K562 (cell line): ENCODE measurements at regions not wholly inside any gene's neighbourhood (a gene's known extent, or its start where the extent isn't known, plus 50 kb on each side); places are given as distances from the start of the nearest gene placed in this dataset.

Experiments used
- ATAC-seq: fragments of 200-7000 bp; cut with Tn5 transposase; 3 replicates; pipeline ENCODE4 v1.9.1; 2020; ENCODE audit warnings: moderate library complexity
- BruUV-seq: library from RNA; stranded (reverse); fragments of 400-500 nt; replicated peaks from 2 replicates; lab custom pipeline; 2021; lab: Mats Ljungman, UMichigan
- CTCF ChIA-PET: fragments of 300-600 bp; formaldehyde crosslinking; extraction: SDS; loops from one replicate; lab custom pipeline; 2021; ENCODE audit warnings: low intra/inter-chr PET ratio; lab: Yijun Ruan, JAX
- POLR2A ChIA-PET: fragments of 300-600, 350-650 bp; sonication (Branson Sonifier 250); formaldehyde crosslinking; extraction: SDS; loops from one replicate; lab custom pipeline; 2021; ENCODE audit warnings: antibody characterized with exemption, inconsistent platforms; lab: Yijun Ruan, JAX
- DNase-seq, 4 experiments: peaks; one replicate each; pipeline versions ENCODE4 v3.0.0 to v3.0.0-alpha.2; 2011 to 2018; ENCODE audit warnings: low spot score in 3 of 4, mixed read lengths in 3 of 4; ENCODE audit errors: extremely low read depth in 1 of 4
- FAIRE-seq: peaks from 2 replicates; lab custom pipeline; 2011; peaks lifted over from hg19 to GRCh38; lab: Jason Lieb, UNC
- H2AFZ ChIP-seq: 2 replicates; pipeline ENCODE4 v1.6.0; 2011; ENCODE audit warnings: low read depth, low read length, control low read depth, inconsistent platforms
- H3K27ac ChIP-seq: fragments of 200-600 bp; 3 replicates; pipeline ENCODE4 v1.8.0; 2011; ENCODE audit warnings: low read depth, mild to moderate bottlenecking, control low read depth, inconsistent platforms, low read length, moderate library complexity, mixed read lengths; ENCODE audit errors: extremely low read depth
- H3K27me3 ChIP-seq, 2 experiments: fragments of 300-600 bp in 1 of 2; 2 replicates in 1 of 2; 3 replicates in 1 of 2; pipeline versions ENCODE4 v1.6.0 to v1.8.0; 2011; ENCODE audit warnings: inconsistent platforms in 2 of 2, low read length in 2 of 2, mild to moderate bottlenecking in 1 of 2, mixed read lengths in 1 of 2, moderate library complexity in 1 of 2; ENCODE audit not compliant: control insufficient read depth in 2 of 2, insufficient read depth in 2 of 2
- H3K36me3 ChIP-seq: fragments of 300-600 bp; 3 replicates; pipeline ENCODE4 v1.8.0; 2011; ENCODE audit warnings: mild to moderate bottlenecking, low read length, inconsistent platforms; ENCODE audit not compliant: control insufficient read depth, insufficient read depth
- H3K4me1 ChIP-seq, 2 experiments: fragments of 200-600 bp in 1 of 2; replicated peaks in 1 of 2; 2 replicates in 1 of 2; 3 replicates in 1 of 2; pipeline versions ENCODE4 v1.5.1 to v1.8.0; 2011; ENCODE audit warnings: inconsistent platforms in 2 of 2, low read length in 2 of 2, mild to moderate bottlenecking in 1 of 2, mixed read lengths in 1 of 2, moderate library complexity in 1 of 2; ENCODE audit not compliant: control insufficient read depth in 2 of 2, insufficient read depth in 2 of 2
- H3K4me2 ChIP-seq: 2 replicates; pipeline ENCODE4 v1.6.1; 2011; ENCODE audit warnings: low read length, control low read depth, inconsistent platforms, mixed read lengths; ENCODE audit not compliant: insufficient read depth
- H3K4me3 ChIP-seq: fragments of 200-600 bp; sonication (generic), shearing (Covaris generic); 2 replicates; pipeline ENCODE4 v1.5.1; 2016; ENCODE audit warnings: control low read depth, inconsistent platforms
- H3K79me2 ChIP-seq: fragments of 200-600 bp; 3 replicates; pipeline ENCODE4 v1.8.0; 2011; ENCODE audit warnings: low read length, inconsistent platforms; ENCODE audit not compliant: control insufficient read depth, insufficient read depth
- H3K9ac ChIP-seq, 2 experiments: 2 replicates each; pipeline versions ENCODE4 v1.6.0 to v1.6.1; 2011; ENCODE audit warnings: low read depth in 2 of 2, low read length in 2 of 2, control low read depth in 1 of 2, inconsistent platforms in 1 of 2, mild to moderate bottlenecking in 1 of 2, mixed read lengths in 1 of 2; ENCODE audit not compliant: insufficient read depth in 1 of 2
- H3K9me1 ChIP-seq: one replicate; pipeline ENCODE4 v1.6.0; 2011; ENCODE audit warnings: inconsistent platforms, mild to moderate bottlenecking, low read length, moderate library complexity; ENCODE audit not compliant: control insufficient read depth, insufficient read depth
- H3K9me3 ChIP-seq: replicated peaks from 2 replicates; pipeline ENCODE4 v1.5.1; 2011; ENCODE audit warnings: low read depth, low read length, inconsistent platforms; ENCODE audit not compliant: control insufficient read depth, insufficient read depth
- H4K20me1 ChIP-seq: replicated peaks from 2 replicates; pipeline ENCODE4 v1.6.1; 2011; ENCODE audit warnings: low read length, inconsistent platforms, mixed read lengths; ENCODE audit not compliant: control insufficient read depth, insufficient read depth
- ATF7 ChIP-seq: fragments of 450-650 bp; IDR thresholded peaks from 2 replicates; pipeline ENCODE4 v1.7.1; 2014; ENCODE audit warnings: mild to moderate bottlenecking, moderate library complexity
- C11orf30 ChIP-seq: fragments of 450-650 bp; IDR thresholded peaks from 2 replicates; pipeline ENCODE4 v1.6.1; 2016; ENCODE audit warnings: low read depth, mild to moderate bottlenecking
- CC2D1A ChIP-seq: fragments of 450-650 bp; IDR thresholded peaks from 2 replicates; pipeline ENCODE4 v1.6.1; 2017; ENCODE audit warnings: mild to moderate bottlenecking
- CHD2 ChIP-seq: IDR thresholded peaks from 2 replicates; pipeline ENCODE4 v1.6.1; 2011; ENCODE audit warnings: low read depth, low read length
- HEY1 ChIP-seq: fragments of 250-450 bp; sonication (Bioruptor Pico); IDR thresholded peaks from 2 replicates; pipeline ENCODE4 v1.5.0; 2020; ENCODE audit warnings: mild to moderate bottlenecking, moderate library complexity, borderline replicate concordance
- HINFP ChIP-seq: fragments of 450-650 bp; conservative IDR thresholded peaks from 2 replicates; pipeline ENCODE4 v1.6.1; 2016; ENCODE audit warnings: missing genetic modification characterization, low read depth, mild to moderate bottlenecking, control low read depth, missing compliant biosample characterization
- ID3 ChIP-seq, 2 experiments: fragments of 250-450 bp in 1 of 2; fragments of 450-650 bp in 1 of 2; sonication (Bioruptor Pico) in 1 of 2; IDR thresholded peaks; 2 replicates each; pipeline versions ENCODE4 v1.6.1 to v1.8.0; 2016 to 2021; ENCODE audit warnings: mild to moderate bottlenecking in 2 of 2, moderate library complexity in 2 of 2, missing compliant biosample characterization in 1 of 2, missing genetic modification characterization in 1 of 2
- MXI1 ChIP-seq: IDR thresholded peaks from 2 replicates; pipeline ENCODE4 v1.6.1; 2011; ENCODE audit warnings: low read depth, mild to moderate bottlenecking, improper control_type of control experiment, low read length
- NR2F6 ChIP-seq: fragments of 450-650 bp; formaldehyde crosslinking; IDR thresholded peaks from 2 replicates; pipeline ENCODE4 v1.4.0; 2020; ENCODE audit warnings: mild to moderate bottlenecking
- POLR2AphosphoS2 ChIP-seq: IDR thresholded peaks from 2 replicates; pipeline ENCODE4 v1.6.1; 2012; ENCODE audit warnings: low read length, improper control_type of control experiment
- PTTG1 ChIP-seq: fragments of 450-650 bp; IDR thresholded peaks from 2 replicates; pipeline ENCODE4 v1.6.1; 2016; ENCODE audit warnings: low read depth, mild to moderate bottlenecking, missing genetic modification characterization, missing compliant biosample characterization
- RAD51 ChIP-seq: fragments of 450-650 bp; IDR thresholded peaks from 2 replicates; pipeline ENCODE4 v1.7.1; 2016; ENCODE audit warnings: low read depth, mild to moderate bottlenecking, borderline replicate concordance
- SMARCC2 ChIP-seq: fragments of 450-650 bp; IDR thresholded peaks from 2 replicates; pipeline ENCODE4 v1.6.1; 2017; ENCODE audit warnings: antibody characterized with exemption, moderate library complexity, mild to moderate bottlenecking, low read depth
- TBP ChIP-seq: optimal IDR thresholded peaks from 2 replicates; pipeline ENCODE3; 2011; ENCODE audit warnings: low read depth, low read length, improper control_type of control experiment
- TRIM24 ChIP-seq, 2 experiments: fragments of 450-650 bp; IDR thresholded peaks; 2 replicates each; pipeline ENCODE4 v1.6.1; 2016
- TRIM25 ChIP-seq: fragments of 450-650 bp; IDR thresholded peaks from 2 replicates; pipeline ENCODE4 v1.7.0; 2016; ENCODE audit warnings: borderline replicate concordance
- ZBTB5 ChIP-seq: fragments of 450-650 bp; IDR thresholded peaks from 2 replicates; pipeline ENCODE4 v1.6.1; 2017; ENCODE audit warnings: antibody characterized with exemption
- ZNF146 ChIP-seq: IDR thresholded peaks from one replicate; pipeline ENCODE4 v1.6.1; 2018; ENCODE audit warnings: missing compliant biosample characterization; ENCODE audit not compliant: unreplicated experiment
- WGBS: fragments of 100-300 bp; shearing (Covaris generic); methylation state at CpG from one replicate; pipeline ENCODE4 v1.1.6; 2016; ENCODE audit warnings: low coverage, mixed read lengths; ENCODE audit not compliant: insufficient coverage; ENCODE audit errors: missing lambda C conversion rate; 5-methylcytosine and 5-hydroxymethylcytosine counted together
- in situ Hi-C: fragments of 300-500 bp; cut with MboI; formaldehyde crosslinking; loops from 4 replicates; pipeline ENCODE4 v1.15.0; 2018; ENCODE audit warnings: inconsistent platforms, mixed read lengths
- intact Hi-C: fragments of 100-400 bp; cut with micrococcal nuclease; formaldehyde crosslinking; loops from 2 replicates; pipeline ENCODE4 v1.14.2; 2022

GRCh38 chr5:118529361-118530144 is 458.8 kb downstream of the DTWD2 start:
- BruUV-seq: no TSS peak
- TF ChIP-seq MXI1: no peak
- no peak for TF ChIP-seq ZBTB5
- no peak for TF ChIP-seq TRIM24 (IDR thresholded peaks at IDR 0.05)
- TF ChIP-seq TRIM25: no peak
- no peak for TF ChIP-seq ATF7
- TF ChIP-seq C11orf30: no peak
- no peak for TF ChIP-seq PTTG1 (tag)
- no peak for TF ChIP-seq HINFP
- no peak for TF ChIP-seq POLR2AphosphoS2
- no peak for TF ChIP-seq ID3 (CRISPR knock-in tag; IDR thresholded peaks at IDR 0.05)
- no peak for TF ChIP-seq ID3 (tag; IDR thresholded peaks at IDR 0.05)
- no peak for TF ChIP-seq ZNF146
- TF ChIP-seq NR2F6 (CRISPR knock-in tag): no peak
- TF ChIP-seq CHD2: no peak
- no peak for TF ChIP-seq SMARCC2
- no peak for TF ChIP-seq CC2D1A
- no peak for TF ChIP-seq RAD51
- TF ChIP-seq HEY1 (CRISPR knock-in tag): no peak
- no peak for TF ChIP-seq TBP
- Histone ChIP-seq H3K27me3 (no peaks in the 10 kb centered on the region), H3K4me1 (no peaks in the 10 kb centered on the region), H3K9me3 (no peaks in the 10 kb centered on the region; the same call in 1 of the 2 replicates), H3K9me1 (no peaks in the 10 kb centered on the region), H3K79me2 (no peaks in the 10 kb centered on the region), H3K36me3 (no peaks in the 10 kb centered on the region), H3K4me3 (no peak overlapping the region), H3K4me2 (no peak overlapping the region), H4K20me1 (no peaks in the 10 kb centered on the region), H3K9ac (no peak overlapping the region), H3K27ac (no peak overlapping the region), H2AFZ (no peak overlapping the region)
- CTCF ChIA-PET: no interaction called here
- ATAC-seq: no peak
- POLR2A ChIA-PET: no interaction called here
- no peak for FAIRE-seq
- DNase-seq: no peak
- under 1% methylated on average over 7 of the region's 7 CpGs for WGBS
- intact Hi-C loops (no loop called here), in situ Hi-C loops (no loop called here)
